Middle frontal gyrus (tissue), 1 donor: ENCODE measurements at regions not wholly inside any gene's neighbourhood (a gene's known extent, or its start where the extent isn't known, plus 50 kb on each side); places are given as distances from the start of the nearest gene placed in this dataset.

Source experiments
- DNase-seq: peaks from one replicate; pipeline ENCODE4 v3.0.0-alpha.2; 2015; ENCODE audit warnings: low spot score; ENCODE audit errors: extremely low spot score

GRCh38 chr3:176562331-176562730 lies 635.0 kb downstream of the TBL1XR1 start:
- DNase-seq, result no peak

GRCh38 chr3:176561826-176562225 lies 635.5 kb downstream of the TBL1XR1 start:
- no peak for DNase-seq

- no peak for DNase-seq
Measured at GRCh38 chr3:176554791-176555654, 642.3 kb downstream of the TBL1XR1 start.

- no peak for DNase-seq
Measured at GRCh38 chr3:176554264-176554663, 643.0 kb downstream of the TBL1XR1 start.

- DNase-seq, result no peak
Measured at GRCh38 chr3:176526942-176527341, 670.3 kb downstream of the TBL1XR1 start.

- DNase-seq, result no peak
Measured at GRCh38 chr3:176526225-176526624, 671.1 kb downstream of the TBL1XR1 start.

GRCh38 chr3:176523114-176523513 lies 674.2 kb downstream of the TBL1XR1 start:
- DNase-seq, result no peak

GRCh38 chr3:176522436-176522835 lies 674.8 kb downstream of the TBL1XR1 start:
- DNase-seq, result no peak

GRCh38 chr3:176521531-176522175 lies 675.6 kb downstream of the TBL1XR1 start:
- no peak for DNase-seq

GRCh38 chr3:176514297-176514696 lies 683.0 kb downstream of the TBL1XR1 start:
- DNase-seq, result no peak

GRCh38 chr3:176513604-176514003 lies 683.7 kb downstream of the TBL1XR1 start:
- DNase-seq, result no peak

GRCh38 chr3:176512037-176512436 lies 685.2 kb downstream of the TBL1XR1 start:
- DNase-seq, result no peak

GRCh38 chr3:176510097-176510496 lies 687.2 kb downstream of the TBL1XR1 start:
- no peak for DNase-seq

- DNase-seq, result no peak
Measured at GRCh38 chr3:176505878-176506621, 691.2 kb downstream of the TBL1XR1 start.

- no peak for DNase-seq
Measured at GRCh38 chr3:176491084-176491483, 706.2 kb downstream of the TBL1XR1 start.

GRCh38 chr3:176490357-176490756 lies 706.9 kb downstream of the TBL1XR1 start:
- no peak for DNase-seq

GRCh38 chr3:176479248-176479647 lies 718.0 kb downstream of the TBL1XR1 start:
- no peak for DNase-seq

GRCh38 chr3:176469694-176470205 lies 727.5 kb downstream of the TBL1XR1 start:
- DNase-seq, result no peak

GRCh38 chr3:176463610-176464009 lies 733.7 kb downstream of the TBL1XR1 start:
- DNase-seq, result no peak

- no peak for DNase-seq
Measured at GRCh38 chr3:176447369-176447768, 749.9 kb downstream of the TBL1XR1 start.

GRCh38 chr3:176442326-176442725 lies 755.0 kb downstream of the TBL1XR1 start:
- no peak for DNase-seq

- no peak for DNase-seq
Measured at GRCh38 chr3:176439729-176440128, 757.6 kb downstream of the TBL1XR1 start.
